ENCODE measurements at regions not wholly inside any gene's neighbourhood (a gene's known extent, or its start where the extent isn't known, plus 50 kb on each side); places are given as distances from the start of the nearest gene placed in this dataset.

- H3K27me3 ChIP-seq (ENCODE audit: control insufficient read depth, insufficient read depth, low read length), result no peaks in the 10 kb centered on the region
- H3K4me1 ChIP-seq (ENCODE audit: control insufficient read depth, insufficient read depth, low read length), result no peaks in the 10 kb centered on the region
- H3K9ac ChIP-seq (ENCODE audit: low read length), result no peak overlapping the region
- no peaks in the 10 kb centered on the region for H3K9me3 ChIP-seq (ENCODE audit: control insufficient read depth, low read length)
- H3K36me3 ChIP-seq (ENCODE audit: control insufficient read depth, insufficient read depth, low read length), result no peaks in the 10 kb centered on the region
- H3K4me3 ChIP-seq (ENCODE audit: low read length), result no peak overlapping the region
Observed at GRCh38 chr20:19073584-19074218, 138.7 kb upstream of the SLC24A3 start.

GRCh38 chr20:19074356-19074755, 138.1 kb upstream of the SLC24A3 start:
- no peaks in the 10 kb centered on the region for H3K4me1 ChIP-seq (ENCODE audit: control insufficient read depth, insufficient read depth, low read length)
- H3K4me3 ChIP-seq (ENCODE audit: low read length), result no peak overlapping the region
- H3K36me3 ChIP-seq (ENCODE audit: control insufficient read depth, insufficient read depth, low read length), result no peaks in the 10 kb centered on the region
- no peak overlapping the region for H3K9ac ChIP-seq (ENCODE audit: low read length)
- H3K9me3 ChIP-seq (ENCODE audit: control insufficient read depth, low read length), result no peaks in the 10 kb centered on the region
- H3K27me3 ChIP-seq (ENCODE audit: control insufficient read depth, insufficient read depth, low read length), result no peaks in the 10 kb centered on the region

- Histone ChIP-seq H3K4me1 (ENCODE audit: control insufficient read depth, insufficient read depth, low read length) (no peaks in the 10 kb centered on the region), H3K36me3 (ENCODE audit: control insufficient read depth, insufficient read depth, low read length) (no peaks in the 10 kb centered on the region), H3K27me3 (ENCODE audit: control insufficient read depth, insufficient read depth, low read length) (no peaks in the 10 kb centered on the region), H3K9me3 (ENCODE audit: control insufficient read depth, low read length) (no peaks in the 10 kb centered on the region), H3K4me3 (ENCODE audit: low read length) (no peak overlapping the region), H3K9ac (ENCODE audit: low read length) (no peak overlapping the region)
Observed at GRCh38 chr20:19074828-19075516, 137.5 kb upstream of the SLC24A3 start.

- Histone ChIP-seq H3K27me3 (ENCODE audit: control insufficient read depth, insufficient read depth, low read length) (no peaks in the 10 kb centered on the region), H3K4me3 (ENCODE audit: low read length) (no peak overlapping the region), H3K4me1 (ENCODE audit: control insufficient read depth, insufficient read depth, low read length) (no peaks in the 10 kb centered on the region), H3K9ac (ENCODE audit: low read length) (no peak overlapping the region), H3K9me3 (ENCODE audit: control insufficient read depth, low read length) (no peaks in the 10 kb centered on the region), H3K36me3 (ENCODE audit: control insufficient read depth, insufficient read depth, low read length) (no peaks in the 10 kb centered on the region)
Observed at GRCh38 chr20:19077370-19078220, 134.8 kb upstream of the SLC24A3 start.

- H3K9me3 ChIP-seq (ENCODE audit: control insufficient read depth, low read length), result no peaks in the 10 kb centered on the region
- no peak overlapping the region for H3K9ac ChIP-seq (ENCODE audit: low read length)
- no peaks in the 10 kb centered on the region for H3K4me1 ChIP-seq (ENCODE audit: control insufficient read depth, insufficient read depth, low read length)
- H3K27me3 ChIP-seq (ENCODE audit: control insufficient read depth, insufficient read depth, low read length), result no peaks in the 10 kb centered on the region
- H3K36me3 ChIP-seq (ENCODE audit: control insufficient read depth, insufficient read depth, low read length), result no peaks in the 10 kb centered on the region
- no peak overlapping the region for H3K4me3 ChIP-seq (ENCODE audit: low read length)
Observed at GRCh38 chr20:19078448-19079373, 133.7 kb upstream of the SLC24A3 start.

GRCh38 chr20:19079536-19080299, 132.7 kb upstream of the SLC24A3 start:
- H3K36me3 ChIP-seq (ENCODE audit: control insufficient read depth, insufficient read depth, low read length), result no peaks in the 10 kb centered on the region
- no peak overlapping the region for H3K9ac ChIP-seq (ENCODE audit: low read length)
- no peak overlapping the region for H3K4me3 ChIP-seq (ENCODE audit: low read length)
- no peaks in the 10 kb centered on the region for H3K9me3 ChIP-seq (ENCODE audit: control insufficient read depth, low read length)
- no peaks in the 10 kb centered on the region for H3K4me1 ChIP-seq (ENCODE audit: control insufficient read depth, insufficient read depth, low read length)
- H3K27me3 ChIP-seq (ENCODE audit: control insufficient read depth, insufficient read depth, low read length), result no peaks in the 10 kb centered on the region

- Histone ChIP-seq H3K4me3 (ENCODE audit: low read length) (no peak overlapping the region), H3K27me3 (ENCODE audit: control insufficient read depth, insufficient read depth, low read length) (no peaks in the 10 kb centered on the region), H3K9ac (ENCODE audit: low read length) (no peak overlapping the region), H3K4me1 (ENCODE audit: control insufficient read depth, insufficient read depth, low read length) (no peaks in the 10 kb centered on the region), H3K36me3 (ENCODE audit: control insufficient read depth, insufficient read depth, low read length) (no peaks in the 10 kb centered on the region), H3K9me3 (ENCODE audit: control insufficient read depth, low read length) (no peaks in the 10 kb centered on the region)
Observed at GRCh38 chr20:19081937-19082336, 130.5 kb upstream of the SLC24A3 start.

GRCh38 chr20:19083136-19083621, 129.3 kb upstream of the SLC24A3 start:
- no peak overlapping the region for H3K9ac ChIP-seq (ENCODE audit: low read length)
- no peaks in the 10 kb centered on the region for H3K9me3 ChIP-seq (ENCODE audit: control insufficient read depth, low read length)

GRCh38 chr20:19090332-19090731, 122.1 kb upstream of the SLC24A3 start:
- H3K4me3 ChIP-seq (ENCODE audit: low read length), result no peak overlapping the region
- H3K36me3 ChIP-seq (ENCODE audit: control insufficient read depth, insufficient read depth, low read length), result no peaks in the 10 kb centered on the region
- H3K9ac ChIP-seq (ENCODE audit: low read length), result no peak overlapping the region

More at GRCh38 chr20:19083136-19083621, 129.3 kb upstream of the SLC24A3 start:
- H3K36me3 ChIP-seq (ENCODE audit: control insufficient read depth, insufficient read depth, low read length), result no peaks in the 10 kb centered on the region
- H3K4me1 ChIP-seq (ENCODE audit: control insufficient read depth, insufficient read depth, low read length), result no peaks in the 10 kb centered on the region
- no peaks in the 10 kb centered on the region for H3K27me3 ChIP-seq (ENCODE audit: control insufficient read depth, insufficient read depth, low read length)
- H3K4me3 ChIP-seq (ENCODE audit: low read length), result no peak overlapping the region

GRCh38 chr20:19094959-19095541, 117.4 kb upstream of the SLC24A3 start:
- Histone ChIP-seq H3K4me1 (ENCODE audit: control insufficient read depth, insufficient read depth, low read length) (peaks cover 32% of the 10 kb centered on the region), H3K36me3 (ENCODE audit: control insufficient read depth, insufficient read depth, low read length) (no peaks in the 10 kb centered on the region), H3K27me3 (ENCODE audit: control insufficient read depth, insufficient read depth, low read length) (no peaks in the 10 kb centered on the region), H3K9me3 (ENCODE audit: control insufficient read depth, low read length) (no peaks in the 10 kb centered on the region), H3K9ac (ENCODE audit: low read length) (no peak overlapping the region), H3K4me3 (ENCODE audit: low read length) (no peak overlapping the region)

More at GRCh38 chr20:19090332-19090731, 122.1 kb upstream of the SLC24A3 start:
- no peaks in the 10 kb centered on the region for H3K9me3 ChIP-seq (ENCODE audit: control insufficient read depth, low read length)
- no peaks in the 10 kb centered on the region for H3K27me3 ChIP-seq (ENCODE audit: control insufficient read depth, insufficient read depth, low read length)
- peaks cover 1% of the 10 kb centered on the region for H3K4me1 ChIP-seq (ENCODE audit: control insufficient read depth, insufficient read depth, low read length)
